Ishikawa (cell line): ENCODE measurements at regions not wholly inside any gene's neighbourhood (a gene's known extent, or its start where the extent isn't known, plus 50 kb on each side); places are given as distances from the start of the nearest gene placed in this dataset.

Experiments
- EP300 ChIP-seq: IDR thresholded peaks from 2 replicates; pipeline ENCODE4 v1.6.1; 2012; ENCODE audit warnings: borderline replicate concordance
- FOXM1 ChIP-seq: IDR thresholded peaks from 2 replicates; pipeline ENCODE4 v1.6.1; 2012; ENCODE audit warnings: low read depth, borderline replicate concordance
- REST ChIP-seq: IDR thresholded peaks from 2 replicates; pipeline ENCODE4 v1.6.1; 2012; ENCODE audit warnings: low read depth, mild to moderate bottlenecking
- TCF12 ChIP-seq: IDR thresholded peaks from 2 replicates; pipeline ENCODE4 v1.6.1; 2012; ENCODE audit warnings: low read depth

GRCh38 chr6:133804265-133804664 lies 84.6 kb upstream of the TCF21 start:
- TF ChIP-seq FOXM1 (no peak), REST (no peak), TCF12 (no peak), EP300 (no peak)
